ENCODE measurements at regions not wholly inside any gene's neighbourhood (a gene's known extent, or its start where the extent isn't known, plus 50 kb on each side); places are given as distances from the start of the nearest gene placed in this dataset.

- Histone ChIP-seq H2AFZ (ENCODE audit: low read length) (no peak overlapping the region), H3K4me2 (ENCODE audit: low read length) (no peak overlapping the region), H3K4me3 (ENCODE audit: low read depth, low read length, poor library complexity, severe bottlenecking) (no peak overlapping the region), H3K79me2 (ENCODE audit: insufficient read depth, low read depth, low read length) (no peaks in the 10 kb centered on the region), H3K9me3 (ENCODE audit: low read length) (no peaks in the 10 kb centered on the region), H3K27ac (ENCODE audit: low read depth, low read length, poor library complexity, severe bottlenecking) (no peak overlapping the region), H3K4me1 (ENCODE audit: insufficient read depth, low read length, poor library complexity, severe bottlenecking) (no peaks in the 10 kb centered on the region), H4K20me1 (ENCODE audit: insufficient read depth, low read length) (no peaks in the 10 kb centered on the region), H3K36me3 (ENCODE audit: insufficient read depth, low read length) (no peaks in the 10 kb centered on the region), H3K9me2 (ENCODE audit: insufficient read depth, low read length) (no peaks in the 10 kb centered on the region)
- POLR2A ChIA-PET, result no interaction called here
- CTCF ChIA-PET (ENCODE audit: unreplicated experiment), result no interaction called here
- no peak for DNase-seq (ENCODE audit: low spot score)
- intact Hi-C loops (cut with micrococcal nuclease; ENCODE audit: unreplicated experiment), result no loop called here
- TF ChIP-seq CTCF (conservative IDR thresholded peaks at IDR 0.05; ENCODE audit: low read length), result no peak
- no peak for TF ChIP-seq EZH2phosphoT487 (IDR thresholded peaks at IDR 0.05; ENCODE audit: borderline replicate concordance, low read depth, low read length)
- no TSS peak for BruUV-seq (replicated peaks)
Observed at GRCh38 chr9:107389617-107390071, 99.9 kb downstream of the KLF4 start.

- H3K4me1 ChIP-seq (ENCODE audit: insufficient read depth, low read length, poor library complexity, severe bottlenecking), result no peaks in the 10 kb centered on the region
- no peaks in the 10 kb centered on the region for H4K20me1 ChIP-seq (ENCODE audit: insufficient read depth, low read length)
- POLR2A ChIA-PET, result no interaction called here
- CTCF ChIA-PET (ENCODE audit: unreplicated experiment), result no interaction called here
- no TSS peak for BruUV-seq (replicated peaks)
- H2AFZ ChIP-seq (ENCODE audit: low read length), result no peak overlapping the region
- no peak overlapping the region for H3K27ac ChIP-seq (ENCODE audit: low read depth, low read length, poor library complexity, severe bottlenecking)
- H3K9me2 ChIP-seq (ENCODE audit: insufficient read depth, low read length), result no peaks in the 10 kb centered on the region
- intact Hi-C loops (cut with micrococcal nuclease; ENCODE audit: unreplicated experiment), result no loop called here
- H3K4me3 ChIP-seq (ENCODE audit: low read depth, low read length, poor library complexity, severe bottlenecking), result no peak overlapping the region
- no peaks in the 10 kb centered on the region for H3K79me2 ChIP-seq (ENCODE audit: insufficient read depth, low read depth, low read length)
- TF ChIP-seq EZH2phosphoT487 (IDR thresholded peaks at IDR 0.05; ENCODE audit: borderline replicate concordance, low read depth, low read length) (no peak), CTCF (conservative IDR thresholded peaks at IDR 0.05; ENCODE audit: low read length) (no peak)
- no peak for DNase-seq (ENCODE audit: low spot score)
- H3K36me3 ChIP-seq (ENCODE audit: insufficient read depth, low read length), result no peaks in the 10 kb centered on the region
- no peak overlapping the region for H3K4me2 ChIP-seq (ENCODE audit: low read length)
- H3K9me3 ChIP-seq (ENCODE audit: low read length), result no peaks in the 10 kb centered on the region
Observed at GRCh38 chr9:107388890-107389289, 100.7 kb downstream of the KLF4 start.

GRCh38 chr9:107387409-107387808 is 102.2 kb downstream of the KLF4 start:
- no peak overlapping the region for H3K4me3 ChIP-seq (ENCODE audit: low read depth, low read length, poor library complexity, severe bottlenecking)
- intact Hi-C loops (cut with micrococcal nuclease; ENCODE audit: unreplicated experiment), result no loop called here
- POLR2A ChIA-PET, result no interaction called here
- H2AFZ ChIP-seq (ENCODE audit: low read length), result no peak overlapping the region
- BruUV-seq (replicated peaks), result no TSS peak
- TF ChIP-seq EZH2phosphoT487 (IDR thresholded peaks at IDR 0.05; ENCODE audit: borderline replicate concordance, low read depth, low read length) (no peak), CTCF (conservative IDR thresholded peaks at IDR 0.05; ENCODE audit: low read length) (no peak)
- H3K9me2 ChIP-seq (ENCODE audit: insufficient read depth, low read length), result no peaks in the 10 kb centered on the region
- H3K4me1 ChIP-seq (ENCODE audit: insufficient read depth, low read length, poor library complexity, severe bottlenecking), result no peaks in the 10 kb centered on the region
- no peak for DNase-seq (ENCODE audit: low spot score)
- H3K4me2 ChIP-seq (ENCODE audit: low read length), result no peak overlapping the region
- no peaks in the 10 kb centered on the region for H3K36me3 ChIP-seq (ENCODE audit: insufficient read depth, low read length)
- no peaks in the 10 kb centered on the region for H3K9me3 ChIP-seq (ENCODE audit: low read length)
- no peak overlapping the region for H3K27ac ChIP-seq (ENCODE audit: low read depth, low read length, poor library complexity, severe bottlenecking)
- CTCF ChIA-PET (ENCODE audit: unreplicated experiment), result no interaction called here
- H3K79me2 ChIP-seq (ENCODE audit: insufficient read depth, low read depth, low read length), result no peaks in the 10 kb centered on the region
- H4K20me1 ChIP-seq (ENCODE audit: insufficient read depth, low read length), result no peaks in the 10 kb centered on the region

Data from OCI-LY7 (cell line).